GM13977 (cell line): ENCODE measurements at regions not wholly inside any gene's neighbourhood (a gene's known extent, or its start where the extent isn't known, plus 50 kb on each side); places are given as distances from the start of the nearest gene placed in this dataset.
"Not testable (repeated sequence)": the region's sequence is repeated elsewhere in the genome, so short reads cannot be mapped to it uniquely, and the experiment has no call there.

Experiments used
- DNase-seq: peaks from one replicate; pipeline ENCODE4 v3.0.0; 2012; ENCODE audit warnings: low spot score
- CTCF ChIP-seq: IDR thresholded peaks from 2 replicates; pipeline ENCODE4 v1.5.1; 2012; ENCODE audit warnings: mild to moderate bottlenecking, control low read depth; ENCODE audit not compliant: insufficient read depth; ENCODE audit errors: extremely low read depth, missing control alignments
- in situ Hi-C: fragments of 300-500 bp; cut with MboI; formaldehyde crosslinking; loops from one replicate; pipeline ENCODE4 v1.12.0; 2022; ENCODE audit warnings: low sequenced_read_pairs, low pct_unique_long_range_greater_than_20kb, mixed read lengths, inconsistent platforms; ENCODE audit not compliant: unreplicated experiment

- in situ Hi-C loops: no loop called here
- TF ChIP-seq CTCF: no peak
- no peak for DNase-seq
Observed at GRCh38 chr22:26837784-26838470, 180.5 kb downstream of the MIAT start.

DNA sequence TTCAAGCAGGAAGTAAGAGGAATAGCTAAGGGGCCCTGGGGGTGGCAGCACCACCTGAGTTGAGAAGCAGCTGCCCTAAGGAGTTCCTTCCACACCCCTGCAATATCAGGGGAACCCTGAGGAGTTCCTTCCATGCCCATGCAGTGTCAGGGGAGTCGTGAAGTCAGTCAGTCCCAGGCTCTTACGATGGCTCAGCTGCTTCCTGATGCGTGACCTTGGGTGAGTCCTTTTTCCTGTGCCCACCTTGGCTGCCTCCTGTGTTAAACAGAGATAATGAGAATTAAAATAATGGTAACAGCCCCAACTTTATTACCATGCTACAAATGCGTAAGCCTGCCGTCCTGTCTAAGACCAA, 181.1 kb downstream of the MIAT start:
- in situ Hi-C loops: no loop called here
- TF ChIP-seq CTCF: no peak
- DNase-seq: no peak

- TF ChIP-seq CTCF: no peak
- no peak for DNase-seq
- in situ Hi-C loops: no loop called here
Observed at GRCh38 chr22:26839216-26839615, 181.8 kb downstream of the MIAT start.

GRCh38 chr22:26840770-26841169, 183.4 kb downstream of the MIAT start:
- in situ Hi-C loops, DNase-seq: not testable (repeated sequence)

- TF ChIP-seq CTCF: no peak
- in situ Hi-C loops: no loop called here
- no peak for DNase-seq
Observed at GRCh38 chr22:26842103-26842502, 184.7 kb downstream of the MIAT start.

DNA sequence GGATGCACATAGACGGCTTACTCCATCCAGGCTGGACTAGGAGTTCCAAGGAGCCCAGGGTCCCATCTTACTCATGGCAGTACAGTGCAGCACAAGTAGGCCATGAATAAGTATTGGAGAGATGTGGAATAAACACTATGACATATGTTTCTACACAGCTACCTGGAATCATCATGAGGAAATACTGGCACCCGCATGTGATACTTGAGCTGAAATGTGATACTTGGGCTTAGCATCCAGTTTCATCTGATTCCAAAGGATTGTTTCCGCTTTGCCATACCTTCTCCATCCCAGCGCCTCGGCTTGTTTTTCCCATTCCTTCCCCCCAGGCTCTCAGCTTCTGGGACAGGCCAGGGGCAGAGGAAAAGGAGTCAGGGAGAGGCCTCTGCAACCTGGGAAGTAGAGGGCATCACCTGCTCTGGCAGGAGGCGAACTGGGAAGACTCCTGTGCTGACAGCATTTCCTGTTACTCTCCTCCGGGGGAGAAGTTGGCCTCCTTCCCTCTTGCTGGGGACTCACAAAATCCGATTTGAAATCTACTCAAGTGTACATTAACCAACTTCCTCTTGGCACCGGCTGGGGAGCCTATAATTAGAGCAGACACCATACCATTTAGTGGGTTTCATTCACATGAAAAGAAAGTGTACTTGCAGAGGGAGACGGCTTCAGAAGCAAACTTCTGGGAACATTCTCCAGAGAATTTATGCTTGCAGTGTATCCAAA, 187.8 kb downstream of the MIAT start:
- DNase-seq: no peak
- in situ Hi-C loops: no loop called here
- no peak for TF ChIP-seq CTCF

GRCh38 chr22:26846076-26846475, 188.7 kb downstream of the MIAT start:
- in situ Hi-C loops: no loop called here
- DNase-seq: no peak
- TF ChIP-seq CTCF: no peak
